GM21723 (cell line): ENCODE measurements at regions not wholly inside any gene's neighbourhood (a gene's known extent, or its start where the extent isn't known, plus 50 kb on each side); places are given as distances from the start of the nearest gene placed in this dataset.

Experiments
- ATAC-seq: cut with Tn5 transposase; IDR thresholded peaks from one replicate; pipeline ENCODE4 v1.9.1; 2021; ENCODE audit warnings: mild to moderate bottlenecking, moderate library complexity; ENCODE audit not compliant: unreplicated experiment

GRCh38 chr9:99282406-99282805 lies 60.3 kb downstream of the SEC61B start:
- no peak for ATAC-seq

- no peak for ATAC-seq
Measured at GRCh38 chr9:99285965-99286364, 63.9 kb downstream of the SEC61B start.

GRCh38 chr9:99286536-99286935 lies 64.5 kb downstream of the SEC61B start:
- ATAC-seq: no peak

GRCh38 chr9:99287641-99288040 lies 65.6 kb downstream of the SEC61B start:
- ATAC-seq: no peak

- no peak for ATAC-seq
Measured at GRCh38 chr9:99288830-99289229, 66.7 kb downstream of the SEC61B start.

- no peak for ATAC-seq
Measured at GRCh38 chr9:99294850-99295461, 72.9 kb downstream of the SEC61B start.

GRCh38 chr9:99296291-99296951 lies 74.3 kb downstream of the SEC61B start:
- ATAC-seq: no peak

- ATAC-seq: no peak
Measured at GRCh38 chr9:99298614-99299013, 76.5 kb downstream of the SEC61B start.

- no peak for ATAC-seq
Measured at GRCh38 chr9:99299211-99300102, 77.4 kb downstream of the SEC61B start.

- ATAC-seq: no peak
Measured at GRCh38 chr9:99300103-99300439, 78.0 kb downstream of the SEC61B start.

GRCh38 chr9:99300603-99301002 lies 78.5 kb downstream of the SEC61B start:
- ATAC-seq: no peak

GRCh38 chr9:99303177-99303576 lies 81.1 kb downstream of the SEC61B start:
- no peak for ATAC-seq

GRCh38 chr9:99305124-99305523 lies 83.0 kb downstream of the SEC61B start:
- ATAC-seq: no peak

- ATAC-seq: no peak
Measured at GRCh38 chr9:99305820-99306811, 84.0 kb downstream of the SEC61B start.

GRCh38 chr9:99307851-99308250 lies 85.8 kb downstream of the SEC61B start:
- no peak for ATAC-seq

- no peak for ATAC-seq
Measured at GRCh38 chr9:99309141-99309939, 87.3 kb downstream of the SEC61B start.

- no peak for ATAC-seq
Measured at GRCh38 chr9:99312736-99313135, 90.7 kb downstream of the SEC61B start.

- ATAC-seq: no peak
Measured at GRCh38 chr9:99319048-99319447, 97.0 kb downstream of the SEC61B start.

- ATAC-seq: no peak
Measured at GRCh38 chr9:99322299-99322698, 100.2 kb downstream of the SEC61B start.
